Sciatic nerve (tissue), 2 donors: ENCODE measurements at regions not wholly inside any gene's neighbourhood (a gene's known extent, or its start where the extent isn't known, plus 50 kb on each side); places are given as distances from the start of the nearest gene placed in this dataset.
A peak's percentile ranks its signal among the peaks of the same experiment; 100 is the strongest.
"Not testable (repeated sequence)": the region's sequence is repeated elsewhere in the genome, so short reads cannot be mapped to it uniquely, and the experiment has no call there.

ENCODE experiments used
- ATAC-seq: fragments of 200-7000 bp; cut with Tn5 transposase; one replicate; pipeline ENCODE4 v1.9.1; 2020; ENCODE audit warnings: mild to moderate bottlenecking, moderate library complexity
- DNase-seq: peaks from one replicate; pipeline ENCODE4 v3.0.0-alpha.2; 2020; ENCODE audit warnings: low spot score
- intact Hi-C: fragments of 100-400 bp; cut with DNase I; formaldehyde crosslinking; loops from one replicate; pipeline ENCODE4 v1.14.2; 2022
- donor health status: DM: no; HTN: no; CAD: no.
- donor health status: DM: no; HTN: no; CAD: no.

- DNase-seq (no peak), ATAC-seq (no peak)
- intact Hi-C loops = no loop called here
These were observed 188.2 kb downstream of the BLID start for GRCh38 chr11:121927789-121928188.

GRCh38 chr11:121927097-121927785, 188.8 kb downstream of the BLID start:
- no peak for DNase-seq
- intact Hi-C loops = no loop called here
- ATAC-seq = no peak

GRCh38 chr11:121924191-121924590, 191.8 kb downstream of the BLID start:
- intact Hi-C loops = no loop called here
- DNase-seq = no peak

GRCh38 chr11:121917482-121917881, 198.5 kb downstream of the BLID start:
- intact Hi-C loops = no loop called here
- ATAC-seq (no peak), DNase-seq (no peak)

More at GRCh38 chr11:121924191-121924590, 191.8 kb downstream of the BLID start:
- no peak for ATAC-seq

GRCh38 chr11:121914508-121915059, 201.4 kb downstream of the BLID start:
- no peak for ATAC-seq
- DNase-seq = no peak
- intact Hi-C loops = no loop called here

GRCh38 chr11:121909596-121909995, 206.4 kb downstream of the BLID start:
- DNase-seq (no peak), ATAC-seq (no peak)
- intact Hi-C loops = no loop called here

- no peak for DNase-seq
- intact Hi-C loops = no loop called here
- no peak for ATAC-seq
These were observed 208.6 kb downstream of the BLID start for GRCh38 chr11:121907379-121907778.

- DNase-seq = no peak
- ATAC-seq = peak; percentile 30
These were observed 211.9 kb downstream of the BLID start for GRCh38 chr11:121904148-121904547.

GRCh38 chr11:121901886-121902285, 214.1 kb downstream of the BLID start:
- intact Hi-C loops = no loop called here
- no peak for DNase-seq
- no peak for ATAC-seq

More at GRCh38 chr11:121904148-121904547, 211.9 kb downstream of the BLID start:
- intact Hi-C loops = no loop called here

- ATAC-seq, intact Hi-C loops, DNase-seq: not testable (repeated sequence)
These were observed 214.6 kb downstream of the BLID start for GRCh38 chr11:121901417-121901816.

- intact Hi-C loops = no loop called here
- no peak for ATAC-seq
These were observed 216.5 kb downstream of the BLID start for GRCh38 chr11:121899520-121899919.

GRCh38 chr11:121898903-121899302, 217.1 kb downstream of the BLID start:
- intact Hi-C loops = no loop called here
- ATAC-seq (no peak), DNase-seq (no peak)

More at GRCh38 chr11:121899520-121899919, 216.5 kb downstream of the BLID start:
- DNase-seq = no peak

- ATAC-seq (peak; percentile 55), DNase-seq (no peak)
These were observed 220.1 kb downstream of the BLID start for GRCh38 chr11:121895919-121896318.

GRCh38 chr11:121894581-121894980, 221.4 kb downstream of the BLID start:
- intact Hi-C loops = no loop called here
- ATAC-seq = no peak
- DNase-seq = no peak

More at GRCh38 chr11:121895919-121896318, 220.1 kb downstream of the BLID start:
- intact Hi-C loops = no loop called here

GRCh38 chr11:121892863-121893262, 223.2 kb downstream of the BLID start:
- intact Hi-C loops = no loop called here
- no peak for ATAC-seq
- no peak for DNase-seq

GRCh38 chr11:121892131-121892681, 223.8 kb downstream of the BLID start:
- intact Hi-C loops = no loop called here
- ATAC-seq (peak; percentile 77), DNase-seq (peak; percentile 71)

- intact Hi-C loops = no loop called here
- no peak for ATAC-seq
- no peak for DNase-seq
These were observed 225.0 kb downstream of the BLID start for GRCh38 chr11:121890946-121891515.

- ATAC-seq = no peak
- intact Hi-C loops = no loop called here
- no peak for DNase-seq
These were observed 225.6 kb downstream of the BLID start for GRCh38 chr11:121890377-121890776.

GRCh38 chr11:121889931-121890330, 226.1 kb downstream of the BLID start:
- no peak for ATAC-seq
- intact Hi-C loops = no loop called here

GRCh38 chr11:121889186-121889585, 226.8 kb downstream of the BLID start:
- DNase-seq (no peak), ATAC-seq (no peak)
- intact Hi-C loops = no loop called here

More at GRCh38 chr11:121889931-121890330, 226.1 kb downstream of the BLID start:
- no peak for DNase-seq
